ENCODE measurements at regions not wholly inside any gene's neighbourhood (a gene's known extent, or its start where the extent isn't known, plus 50 kb on each side); places are given as distances from the start of the nearest gene placed in this dataset.

- TF ChIP-seq CTCF (tag by site-specific recombination; IDR thresholded peaks at IDR 0.05) (no peak), ZNF449 (tag by site-specific recombination; IDR thresholded peaks at IDR 0.05) (no peak)
Measured at GRCh38 chr3:139182598-139182997, 137.9 kb upstream of the PRR23C start.
